ENCODE measurements at regions not wholly inside any gene's neighbourhood (a gene's known extent, or its start where the extent isn't known, plus 50 kb on each side); places are given as distances from the start of the nearest gene placed in this dataset.
"Not testable (repeated sequence)": the region's sequence is repeated elsewhere in the genome, so short reads cannot be mapped to it uniquely, and the experiment has no call there.

GRCh38 chr3:161925749-161926360, 429.2 kb downstream of the OTOL1 start:
- H3K27me3 ChIP-seq (ENCODE audit: control insufficient read depth in 2 of 2, insufficient read depth in 2 of 2, low read length in 2 of 2): no peaks in the 10 kb centered on the region
- no peaks in the 10 kb centered on the region for H3K9me3 ChIP-seq (ENCODE audit: control insufficient read depth in 2 of 2, low read length in 2 of 2)
- H3K4me1 ChIP-seq (ENCODE audit: control insufficient read depth in 2 of 2, insufficient read depth in 2 of 2, low read length in 2 of 2): no peaks in the 10 kb centered on the region
- H3K9ac ChIP-seq (ENCODE audit: low read depth in 1 of 2, low read length in 2 of 2): no peak overlapping the region
- no peaks in the 10 kb centered on the region for H3K36me3 ChIP-seq (ENCODE audit: control insufficient read depth in 2 of 2, insufficient read depth in 2 of 2, low read length in 2 of 2)
- H3K4me3 ChIP-seq (ENCODE audit: low read length in 2 of 2): no peak overlapping the region
- H3K27ac ChIP-seq (ENCODE audit: low read depth in 2 of 2, low read length in 2 of 2): no peak overlapping the region

- H3K27ac ChIP-seq (ENCODE audit: low read depth in 2 of 2, low read length in 2 of 2): no peak overlapping the region
- H3K27me3 ChIP-seq (ENCODE audit: control insufficient read depth in 2 of 2, insufficient read depth in 2 of 2, low read length in 2 of 2): no peaks in the 10 kb centered on the region
- no peaks in the 10 kb centered on the region for H3K4me1 ChIP-seq (ENCODE audit: control insufficient read depth in 2 of 2, insufficient read depth in 2 of 2, low read length in 2 of 2)
- no peak overlapping the region for H3K9ac ChIP-seq (ENCODE audit: low read depth in 1 of 2, low read length in 2 of 2)
- H3K4me3 ChIP-seq (ENCODE audit: low read length in 2 of 2): no peak overlapping the region
- no peaks in the 10 kb centered on the region for H3K9me3 ChIP-seq (ENCODE audit: control insufficient read depth in 2 of 2, low read length in 2 of 2)
- H3K36me3 ChIP-seq (ENCODE audit: control insufficient read depth in 2 of 2, insufficient read depth in 2 of 2, low read length in 2 of 2): no peaks in the 10 kb centered on the region
Observed at GRCh38 chr3:161927131-161927530, 430.5 kb downstream of the OTOL1 start.

- H3K36me3 ChIP-seq (ENCODE audit: control insufficient read depth in 2 of 2, insufficient read depth in 2 of 2, low read length in 2 of 2): no peaks in the 10 kb centered on the region
- H3K4me3 ChIP-seq (ENCODE audit: low read length in 2 of 2): no peak overlapping the region
- no peaks in the 10 kb centered on the region for H3K27me3 ChIP-seq (ENCODE audit: control insufficient read depth in 2 of 2, insufficient read depth in 2 of 2, low read length in 2 of 2)
- H3K27ac ChIP-seq (ENCODE audit: low read depth in 2 of 2, low read length in 2 of 2): no peak overlapping the region
- no peak overlapping the region for H3K9ac ChIP-seq (ENCODE audit: low read depth in 1 of 2, low read length in 2 of 2)
- H3K4me1 ChIP-seq (ENCODE audit: control insufficient read depth in 2 of 2, insufficient read depth in 2 of 2, low read length in 2 of 2): no peaks in the 10 kb centered on the region
- no peaks in the 10 kb centered on the region for H3K9me3 ChIP-seq (ENCODE audit: control insufficient read depth in 2 of 2, low read length in 2 of 2)
Observed at GRCh38 chr3:161939918-161940620, 443.5 kb downstream of the OTOL1 start.

DNA sequence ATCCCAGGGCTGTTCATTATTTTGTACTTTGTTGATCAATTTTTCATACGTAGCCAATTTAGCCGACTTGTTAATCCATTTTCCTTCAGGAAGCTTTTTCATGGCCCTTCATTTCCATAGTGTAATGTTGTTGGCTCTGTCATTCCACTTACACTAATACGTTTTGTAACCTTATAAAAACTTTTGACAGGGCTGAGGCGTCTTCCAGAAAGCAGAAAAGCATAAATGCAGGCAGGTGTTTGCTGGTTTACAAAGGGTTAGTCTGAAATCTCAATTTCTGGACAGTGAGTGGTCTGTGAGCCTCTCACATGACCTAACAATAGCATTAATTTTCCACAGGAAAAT, 444.0 kb downstream of the OTOL1 start:
- Histone ChIP-seq H3K36me3 (ENCODE audit: control insufficient read depth in 2 of 2, insufficient read depth in 2 of 2, low read length in 2 of 2) (no peaks in the 10 kb centered on the region), H3K4me3 (ENCODE audit: low read length in 2 of 2) (no peak overlapping the region), H3K27me3 (ENCODE audit: control insufficient read depth in 2 of 2, insufficient read depth in 2 of 2, low read length in 2 of 2) (no peaks in the 10 kb centered on the region), H3K9me3 (ENCODE audit: control insufficient read depth in 2 of 2, low read length in 2 of 2) (no peaks in the 10 kb centered on the region), H3K4me1 (ENCODE audit: control insufficient read depth in 2 of 2, insufficient read depth in 2 of 2, low read length in 2 of 2) (no peaks in the 10 kb centered on the region), H3K27ac (ENCODE audit: low read depth in 2 of 2, low read length in 2 of 2) (no peak overlapping the region), H3K9ac (ENCODE audit: low read depth in 1 of 2, low read length in 2 of 2) (no peak overlapping the region)

DNA sequence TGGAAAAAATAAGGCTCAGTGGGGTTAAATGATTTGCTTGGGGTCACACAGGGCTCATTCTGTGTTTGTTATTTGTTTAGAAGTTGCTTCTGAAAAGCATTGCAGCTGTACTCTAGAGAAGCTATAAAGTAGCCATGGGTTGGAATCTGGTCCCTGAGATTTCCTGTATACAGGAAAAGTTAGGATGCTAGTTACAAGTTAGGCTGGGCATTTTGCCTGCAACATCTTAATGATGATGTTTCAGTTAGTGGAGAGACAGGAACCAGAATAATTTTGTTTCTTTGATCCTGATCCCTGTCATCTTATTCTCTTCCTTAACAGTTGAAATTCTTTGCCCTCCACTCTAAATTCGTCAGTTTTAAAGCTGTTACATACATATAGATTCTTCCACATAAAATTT, 445.3 kb downstream of the OTOL1 start:
- H3K27me3 ChIP-seq (ENCODE audit: control insufficient read depth in 2 of 2, insufficient read depth in 2 of 2, low read length in 2 of 2): no peaks in the 10 kb centered on the region
- H3K4me1 ChIP-seq (ENCODE audit: control insufficient read depth in 2 of 2, insufficient read depth in 2 of 2, low read length in 2 of 2): no peaks in the 10 kb centered on the region
- H3K4me3 ChIP-seq (ENCODE audit: low read length in 2 of 2): no peak overlapping the region
- no peaks in the 10 kb centered on the region for H3K36me3 ChIP-seq (ENCODE audit: control insufficient read depth in 2 of 2, insufficient read depth in 2 of 2, low read length in 2 of 2)
- no peak overlapping the region for H3K27ac ChIP-seq (ENCODE audit: low read depth in 2 of 2, low read length in 2 of 2)
- no peaks in the 10 kb centered on the region for H3K9me3 ChIP-seq (ENCODE audit: control insufficient read depth in 2 of 2, low read length in 2 of 2)
- H3K9ac ChIP-seq (ENCODE audit: low read depth in 1 of 2, low read length in 2 of 2): no peak overlapping the region

DNA sequence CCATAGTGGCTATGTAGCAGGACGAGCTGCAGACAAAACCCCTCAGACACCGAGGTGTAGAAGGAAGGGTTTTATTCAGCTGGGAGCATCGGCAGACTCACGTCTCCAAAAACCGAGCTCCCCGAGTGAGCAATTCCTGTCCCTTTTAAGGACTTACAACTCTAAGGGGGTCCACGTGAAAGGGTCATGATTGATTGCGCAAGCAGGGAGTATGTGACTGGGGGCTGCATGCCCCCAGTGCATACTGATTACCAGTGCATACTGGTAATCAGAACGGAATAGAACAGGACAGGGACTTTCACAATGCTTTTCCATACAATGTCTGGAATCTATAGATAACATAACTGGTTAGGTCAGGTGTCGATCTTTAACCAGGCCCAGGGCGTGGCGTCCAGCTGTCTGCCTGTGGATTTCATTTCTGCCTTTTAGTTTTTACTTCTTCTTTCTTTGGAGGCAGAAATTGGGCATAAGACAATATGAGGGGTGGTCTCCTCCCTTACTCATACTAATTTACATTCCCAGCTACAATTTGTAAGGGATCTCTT, 447.3 kb downstream of the OTOL1 start:
- H3K4me1 ChIP-seq (ENCODE audit: control insufficient read depth in 2 of 2, insufficient read depth in 2 of 2, low read length in 2 of 2); H3K4me3 ChIP-seq (ENCODE audit: low read length in 2 of 2); H3K9ac ChIP-seq (ENCODE audit: low read depth in 1 of 2, low read length in 2 of 2); H3K36me3 ChIP-seq (ENCODE audit: control insufficient read depth in 2 of 2, insufficient read depth in 2 of 2, low read length in 2 of 2); H3K27ac ChIP-seq (ENCODE audit: low read depth in 2 of 2, low read length in 2 of 2); H3K9me3 ChIP-seq (ENCODE audit: control insufficient read depth in 2 of 2, low read length in 2 of 2); H3K27me3 ChIP-seq (ENCODE audit: control insufficient read depth in 2 of 2, insufficient read depth in 2 of 2, low read length in 2 of 2): not testable (repeated sequence)

DNA sequence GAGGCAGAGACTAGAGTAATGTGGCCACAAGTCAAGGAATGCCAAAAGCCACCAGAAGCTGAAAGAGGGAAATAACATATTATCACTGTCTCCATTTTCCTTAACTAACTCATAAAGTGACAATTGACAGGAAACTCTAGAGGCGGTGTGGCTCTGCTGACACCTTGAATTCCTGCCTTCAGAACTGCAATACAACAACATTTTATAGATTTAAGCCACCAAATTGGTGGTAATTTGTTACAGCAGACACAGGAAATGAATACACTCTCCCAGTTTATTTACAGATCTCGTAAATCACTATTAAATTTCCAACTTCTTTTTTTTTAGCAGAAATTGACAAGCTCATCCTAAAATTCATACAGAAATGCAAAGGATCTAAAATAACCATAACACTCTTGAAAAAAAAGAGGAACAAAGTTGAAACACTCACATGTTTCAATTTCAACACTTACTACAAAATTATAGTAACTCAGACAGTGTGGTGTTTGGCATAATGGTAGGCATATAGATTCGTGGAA, 449.9 kb downstream of the OTOL1 start:
- Histone ChIP-seq H3K9ac (ENCODE audit: low read depth in 1 of 2, low read length in 2 of 2) (no peak overlapping the region), H3K36me3 (ENCODE audit: control insufficient read depth in 2 of 2, insufficient read depth in 2 of 2, low read length in 2 of 2) (no peaks in the 10 kb centered on the region), H3K27ac (ENCODE audit: low read depth in 2 of 2, low read length in 2 of 2) (no peak overlapping the region), H3K4me1 (ENCODE audit: control insufficient read depth in 2 of 2, insufficient read depth in 2 of 2, low read length in 2 of 2) (no peaks in the 10 kb centered on the region), H3K9me3 (ENCODE audit: control insufficient read depth in 2 of 2, low read length in 2 of 2) (no peaks in the 10 kb centered on the region), H3K4me3 (ENCODE audit: low read length in 2 of 2) (no peak overlapping the region), H3K27me3 (ENCODE audit: control insufficient read depth in 2 of 2, insufficient read depth in 2 of 2, low read length in 2 of 2) (no peaks in the 10 kb centered on the region)

DNA sequence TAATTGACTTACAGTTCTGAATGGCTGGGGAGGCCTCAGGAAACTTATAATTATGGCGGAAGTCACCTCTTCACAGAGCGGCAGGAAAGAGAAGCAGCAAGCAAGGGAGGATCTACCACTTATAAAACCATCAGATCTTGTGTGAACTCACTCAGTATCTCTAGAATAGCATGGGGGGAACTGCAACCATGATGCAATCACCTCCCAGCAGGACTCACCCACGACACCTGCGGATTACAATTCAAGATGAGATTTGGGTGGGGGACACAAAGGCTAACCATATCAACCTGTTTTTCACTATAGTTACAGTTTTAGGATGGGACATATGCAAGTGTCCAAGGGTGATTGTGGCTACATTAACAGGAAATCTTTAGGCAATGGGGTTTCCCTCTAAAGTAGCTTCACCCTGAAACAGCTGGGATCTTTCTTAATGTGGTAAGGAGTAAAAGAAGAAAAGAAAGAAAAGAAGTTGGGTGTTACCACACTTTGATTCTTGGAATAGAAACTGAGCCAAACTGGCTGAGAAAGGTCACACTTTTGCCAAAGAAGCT, 453.8 kb downstream of the OTOL1 start:
- no peaks in the 10 kb centered on the region for H3K4me1 ChIP-seq (ENCODE audit: control insufficient read depth in 2 of 2, insufficient read depth in 2 of 2, low read length in 2 of 2)
- no peak overlapping the region for H3K27ac ChIP-seq (ENCODE audit: low read depth in 2 of 2, low read length in 2 of 2)
- H3K9me3 ChIP-seq (ENCODE audit: control insufficient read depth in 2 of 2, low read length in 2 of 2): no peaks in the 10 kb centered on the region
- H3K27me3 ChIP-seq (ENCODE audit: control insufficient read depth in 2 of 2, insufficient read depth in 2 of 2, low read length in 2 of 2): no peaks in the 10 kb centered on the region
- H3K4me3 ChIP-seq (ENCODE audit: low read length in 2 of 2): no peak overlapping the region
- no peaks in the 10 kb centered on the region for H3K36me3 ChIP-seq (ENCODE audit: control insufficient read depth in 2 of 2, insufficient read depth in 2 of 2, low read length in 2 of 2)
- no peak overlapping the region for H3K9ac ChIP-seq (ENCODE audit: low read depth in 1 of 2, low read length in 2 of 2)

GRCh38 chr3:161957467-161957866, 460.9 kb downstream of the OTOL1 start:
- H3K27me3 ChIP-seq (ENCODE audit: control insufficient read depth in 2 of 2, insufficient read depth in 2 of 2, low read length in 2 of 2): no peaks in the 10 kb centered on the region
- no peak overlapping the region for H3K9ac ChIP-seq (ENCODE audit: low read depth in 1 of 2, low read length in 2 of 2)
- H3K36me3 ChIP-seq (ENCODE audit: control insufficient read depth in 2 of 2, insufficient read depth in 2 of 2, low read length in 2 of 2): no peaks in the 10 kb centered on the region
- H3K27ac ChIP-seq (ENCODE audit: low read depth in 2 of 2, low read length in 2 of 2): no peak overlapping the region
- no peaks in the 10 kb centered on the region for H3K9me3 ChIP-seq (ENCODE audit: control insufficient read depth in 2 of 2, low read length in 2 of 2)
- no peaks in the 10 kb centered on the region for H3K4me1 ChIP-seq (ENCODE audit: control insufficient read depth in 2 of 2, insufficient read depth in 2 of 2, low read length in 2 of 2)
- H3K4me3 ChIP-seq (ENCODE audit: low read length in 2 of 2): no peak overlapping the region

- H3K27me3 ChIP-seq (ENCODE audit: control insufficient read depth in 2 of 2, insufficient read depth in 2 of 2, low read length in 2 of 2): no peaks in the 10 kb centered on the region
- H3K9ac ChIP-seq (ENCODE audit: low read depth in 1 of 2, low read length in 2 of 2): no peak overlapping the region
- no peak overlapping the region for H3K27ac ChIP-seq (ENCODE audit: low read depth in 2 of 2, low read length in 2 of 2)
- no peaks in the 10 kb centered on the region for H3K4me1 ChIP-seq (ENCODE audit: control insufficient read depth in 2 of 2, insufficient read depth in 2 of 2, low read length in 2 of 2)
- H3K9me3 ChIP-seq (ENCODE audit: control insufficient read depth in 2 of 2, low read length in 2 of 2): peaks cover 0 to 3% of the 10 kb centered on the region in 2 donors
- no peak overlapping the region for H3K4me3 ChIP-seq (ENCODE audit: low read length in 2 of 2)
- no peaks in the 10 kb centered on the region for H3K36me3 ChIP-seq (ENCODE audit: control insufficient read depth in 2 of 2, insufficient read depth in 2 of 2, low read length in 2 of 2)
Observed at GRCh38 chr3:161964857-161965256, 468.2 kb downstream of the OTOL1 start.
